GM12875 (cell line): ENCODE measurements at regions not wholly inside any gene's neighbourhood (a gene's known extent, or its start where the extent isn't known, plus 50 kb on each side); places are given as distances from the start of the nearest gene placed in this dataset.

Experiments used
- H3K4me3 ChIP-seq: one replicate; pipeline ENCODE4 v1.5.1; 2011; ENCODE audit warnings: low read depth, low read length, control low read depth
- TF ChIP-seq, protein P1 (sequence below): IDR thresholded peaks from 2 replicates; pipeline ENCODE4 v1.5.1; 2011; ENCODE audit warnings: low read depth, mild to moderate bottlenecking, control low read depth, inconsistent platforms, low read length, moderate library complexity, borderline replicate concordance; ENCODE audit not compliant: insufficient read depth

DNA sequence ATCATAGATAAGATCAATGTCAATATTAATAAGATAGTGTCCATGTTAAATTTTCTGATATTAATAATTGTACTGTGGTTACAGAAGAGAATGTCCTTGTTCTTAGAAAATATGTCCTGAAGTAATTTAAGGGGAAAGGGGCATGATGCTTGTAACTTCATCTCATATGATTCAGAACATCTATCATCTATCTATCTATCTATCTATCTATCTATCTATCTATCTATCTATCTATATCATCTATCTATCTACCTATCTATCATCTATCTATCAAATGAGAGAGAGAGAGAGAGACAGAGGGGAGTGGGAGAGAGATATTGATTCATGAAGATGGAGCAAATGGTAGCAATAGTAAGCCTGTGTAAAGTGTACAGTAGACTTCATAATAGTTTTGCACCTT lies 124.8 kb upstream of the FAT1 start:
- TF ChIP-seq, protein P1, sequence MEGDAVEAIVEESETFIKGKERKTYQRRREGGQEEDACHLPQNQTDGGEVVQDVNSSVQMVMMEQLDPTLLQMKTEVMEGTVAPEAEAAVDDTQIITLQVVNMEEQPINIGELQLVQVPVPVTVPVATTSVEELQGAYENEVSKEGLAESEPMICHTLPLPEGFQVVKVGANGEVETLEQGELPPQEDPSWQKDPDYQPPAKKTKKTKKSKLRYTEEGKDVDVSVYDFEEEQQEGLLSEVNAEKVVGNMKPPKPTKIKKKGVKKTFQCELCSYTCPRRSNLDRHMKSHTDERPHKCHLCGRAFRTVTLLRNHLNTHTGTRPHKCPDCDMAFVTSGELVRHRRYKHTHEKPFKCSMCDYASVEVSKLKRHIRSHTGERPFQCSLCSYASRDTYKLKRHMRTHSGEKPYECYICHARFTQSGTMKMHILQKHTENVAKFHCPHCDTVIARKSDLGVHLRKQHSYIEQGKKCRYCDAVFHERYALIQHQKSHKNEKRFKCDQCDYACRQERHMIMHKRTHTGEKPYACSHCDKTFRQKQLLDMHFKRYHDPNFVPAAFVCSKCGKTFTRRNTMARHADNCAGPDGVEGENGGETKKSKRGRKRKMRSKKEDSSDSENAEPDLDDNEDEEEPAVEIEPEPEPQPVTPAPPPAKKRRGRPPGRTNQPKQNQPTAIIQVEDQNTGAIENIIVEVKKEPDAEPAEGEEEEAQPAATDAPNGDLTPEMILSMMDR = no peak
- H3K4me3 ChIP-seq = no peak overlapping the region

DNA sequence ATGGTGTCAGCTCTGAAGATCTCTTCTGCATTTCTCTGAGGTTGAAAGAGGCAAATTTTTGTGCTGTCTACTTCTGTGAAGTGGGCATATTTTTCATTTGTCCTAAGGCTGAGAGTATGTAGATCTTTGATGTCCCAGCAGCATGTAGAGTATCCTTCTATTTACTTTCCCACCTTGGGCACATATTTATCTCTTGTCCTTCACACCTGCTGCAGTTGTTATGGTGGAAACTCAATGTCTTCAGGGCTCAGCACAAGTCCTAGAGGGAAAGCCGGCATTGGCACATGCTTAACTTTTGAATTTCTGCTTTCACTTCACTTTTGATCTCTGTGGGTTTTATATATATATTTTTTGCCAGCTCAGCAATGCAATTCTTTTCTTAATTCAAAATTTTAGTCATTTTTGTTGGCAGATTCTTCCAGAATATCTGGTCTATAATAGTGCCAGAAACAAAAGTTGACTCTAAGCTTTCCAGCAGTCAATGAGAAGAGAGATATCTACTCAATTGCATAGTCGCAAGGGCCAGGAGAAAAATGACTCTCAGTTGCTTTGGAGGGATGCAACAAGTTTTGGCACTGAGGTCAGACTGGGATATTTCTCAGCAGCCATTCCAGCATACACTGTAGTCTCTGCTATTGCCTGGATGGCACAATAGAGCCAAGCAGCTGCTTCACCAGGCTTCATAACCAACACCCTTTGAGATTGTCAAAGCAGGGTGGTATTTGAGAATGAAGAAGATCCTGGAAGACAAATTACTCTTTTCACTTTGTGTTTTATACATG lies 127.8 kb upstream of the FAT1 start:
- TF ChIP-seq, protein P1 = no peak
- H3K4me3 ChIP-seq = no peak overlapping the region

DNA sequence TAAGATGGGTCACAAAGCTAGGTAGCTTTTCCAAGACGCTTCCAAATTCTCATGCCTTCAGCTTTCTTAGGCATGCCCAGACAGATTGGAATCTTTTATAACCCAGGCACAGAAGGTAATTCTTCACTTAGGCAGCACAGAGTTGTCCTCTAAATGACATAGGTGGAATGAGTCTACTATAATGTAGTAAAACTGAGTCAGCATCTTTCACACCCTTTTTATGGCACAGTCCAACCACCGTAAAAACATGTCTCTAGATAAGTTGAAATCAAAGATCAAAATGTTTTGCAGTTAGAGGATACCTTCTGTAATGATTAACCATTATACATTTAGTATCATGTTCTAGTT lies 128.4 kb upstream of the FAT1 start:
- H3K4me3 ChIP-seq = no peak overlapping the region
- TF ChIP-seq, protein P1 = no peak

DNA sequence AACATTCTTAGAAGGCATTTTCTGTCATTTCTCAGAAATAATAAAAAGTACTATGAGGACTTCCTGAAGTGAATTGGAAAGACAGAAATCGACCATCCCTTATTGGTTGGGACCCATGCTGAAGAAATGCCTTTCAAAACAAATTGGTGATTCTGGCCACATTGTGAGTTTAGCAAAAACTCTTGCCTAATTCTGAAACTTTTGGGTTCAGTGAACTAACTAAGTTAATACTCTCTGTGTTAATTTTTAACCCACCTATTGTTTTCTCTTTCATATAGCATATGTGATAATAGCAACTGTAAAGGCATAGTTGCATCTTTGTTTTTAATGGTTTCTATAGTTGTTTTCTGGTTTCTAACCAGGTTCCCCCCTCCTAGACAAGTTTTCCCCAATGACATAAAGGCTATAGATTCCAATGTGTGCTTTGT lies 129.3 kb upstream of the FAT1 start:
- H3K4me3 ChIP-seq = no peak overlapping the region
- TF ChIP-seq, protein P1 = no peak

DNA sequence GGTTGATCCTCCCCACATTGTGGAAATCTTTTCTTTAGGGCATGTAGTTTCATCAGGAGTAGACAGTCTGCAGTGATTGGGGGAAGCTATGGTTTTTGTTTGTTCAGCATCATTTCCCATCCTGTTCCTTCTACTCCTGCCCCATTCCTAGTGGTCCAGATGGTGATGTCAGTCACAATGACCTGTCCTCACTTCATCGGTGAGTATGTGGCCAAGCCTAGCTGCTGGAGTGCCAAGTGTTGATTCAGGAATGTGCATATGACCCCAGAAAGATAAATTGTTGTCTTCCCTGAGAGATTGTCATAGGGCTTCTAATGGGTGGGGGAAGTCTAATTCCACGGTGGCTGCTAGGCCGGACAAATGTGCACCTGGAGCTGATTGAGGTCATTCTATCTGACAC lies 130.6 kb upstream of the FAT1 start:
- TF ChIP-seq, protein P1 = no peak
- no peak overlapping the region for H3K4me3 ChIP-seq

DNA sequence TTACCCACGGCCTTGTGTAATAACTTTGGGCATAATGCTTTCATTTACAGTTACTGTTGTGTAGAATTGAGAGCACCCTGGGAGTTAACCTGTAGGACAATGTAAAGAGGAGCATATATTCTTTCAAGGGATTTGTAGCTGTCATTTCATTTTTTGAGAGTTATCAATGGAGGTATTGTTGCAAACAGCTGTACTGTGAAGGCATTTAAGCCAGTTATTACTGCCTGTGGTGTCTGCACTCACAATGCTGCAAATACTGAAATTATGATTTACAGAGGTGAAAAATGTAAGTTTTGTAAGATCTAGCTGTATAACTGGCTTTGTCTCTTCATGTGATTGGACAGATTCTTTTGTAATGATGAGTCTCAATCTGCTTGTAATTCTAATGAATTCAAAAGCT lies 131.5 kb upstream of the FAT1 start:
- TF ChIP-seq, protein P1 = no peak
- H3K4me3 ChIP-seq = no peak overlapping the region

DNA sequence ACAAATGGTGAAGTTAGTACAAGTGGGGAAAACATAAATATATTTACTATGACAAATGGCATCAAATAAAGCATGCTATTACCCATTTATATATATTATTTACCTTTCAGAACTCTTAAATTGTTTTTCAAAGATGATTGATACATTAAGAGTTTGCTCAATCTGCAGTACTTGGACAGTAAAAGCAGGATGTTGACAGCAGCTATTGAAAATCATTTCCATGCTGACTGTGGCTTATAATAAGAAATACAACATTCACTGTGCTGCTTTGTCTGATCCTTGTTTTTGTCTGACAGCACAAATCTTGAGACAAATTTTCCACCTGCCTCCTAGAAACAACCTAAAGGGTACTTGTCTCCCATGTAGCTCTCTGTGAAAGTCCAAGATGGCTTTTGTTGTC lies 134.1 kb upstream of the FAT1 start:
- TF ChIP-seq, protein P1 = no peak

More for the DNA sequence above, 134.1 kb upstream of the FAT1 start:
- H3K4me3 ChIP-seq = no peak overlapping the region
